ENCODE measurements at regions not wholly inside any gene's neighbourhood (a gene's known extent, or its start where the extent isn't known, plus 50 kb on each side); places are given as distances from the start of the nearest gene placed in this dataset.
"Not testable (repeated sequence)": the region's sequence is repeated elsewhere in the genome, so short reads cannot be mapped to it uniquely, and the experiment has no call there.

GRCh38 chr15:38991701-38992100 lies 427.1 kb upstream of the RASGRP1 start:
- DNase-seq (ENCODE audit: extremely low spot score, insufficient read length, low read depth) (no peak), FAIRE-seq (no peak)

DNA sequence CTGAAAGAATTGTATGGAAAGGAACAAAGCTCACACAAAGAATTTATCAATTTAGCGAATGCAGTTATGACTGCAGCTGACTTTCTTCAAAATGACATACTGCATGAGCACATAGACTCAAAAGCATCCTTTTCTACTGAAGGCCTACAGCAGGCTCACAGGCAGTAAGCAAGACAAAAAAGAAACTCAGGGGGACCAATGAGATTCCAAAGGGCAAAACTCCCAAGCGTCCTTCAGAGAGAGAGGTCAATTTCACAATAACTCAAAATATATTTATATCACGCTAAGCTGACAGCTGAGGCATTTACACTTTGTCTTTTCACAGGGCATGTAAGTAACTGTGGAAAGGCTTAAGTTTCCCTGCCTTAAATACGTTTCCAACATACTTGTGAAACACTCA lies 427.9 kb upstream of the RASGRP1 start:
- DNase-seq (ENCODE audit: extremely low spot score, insufficient read length, low read depth) (no peak), FAIRE-seq (no peak)

- DNase-seq (ENCODE audit: extremely low spot score, insufficient read length, low read depth) (no peak), FAIRE-seq (no peak)
These were observed 428.3 kb upstream of the RASGRP1 start for GRCh38 chr15:38992930-38993329.

DNA sequence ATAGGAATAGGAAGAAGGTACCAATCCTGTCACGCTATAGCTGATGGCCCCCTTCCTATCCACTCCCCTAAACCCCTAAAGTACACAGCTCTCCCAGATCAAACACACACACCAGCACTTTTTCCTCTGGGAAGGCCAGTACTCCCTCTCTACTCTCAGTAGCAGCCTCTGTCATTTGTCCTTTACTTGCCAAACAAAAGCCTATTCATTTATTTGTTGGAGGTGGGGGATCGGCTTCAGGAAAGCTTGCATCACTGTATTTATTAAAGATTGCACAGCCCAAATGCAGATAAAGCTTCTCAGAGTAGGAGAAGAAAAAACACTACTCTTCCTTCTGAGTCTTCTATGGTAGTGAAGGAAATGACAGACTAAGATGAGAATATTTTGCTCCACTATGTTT lies 429.7 kb upstream of the RASGRP1 start:
- DNase-seq (ENCODE audit: extremely low spot score, insufficient read length, low read depth), result no peak
- no peak for FAIRE-seq

GRCh38 chr15:38996111-38996631 lies 431.6 kb upstream of the RASGRP1 start:
- FAIRE-seq (no peak), DNase-seq (ENCODE audit: extremely low spot score, insufficient read length, low read depth) (no peak)

DNA sequence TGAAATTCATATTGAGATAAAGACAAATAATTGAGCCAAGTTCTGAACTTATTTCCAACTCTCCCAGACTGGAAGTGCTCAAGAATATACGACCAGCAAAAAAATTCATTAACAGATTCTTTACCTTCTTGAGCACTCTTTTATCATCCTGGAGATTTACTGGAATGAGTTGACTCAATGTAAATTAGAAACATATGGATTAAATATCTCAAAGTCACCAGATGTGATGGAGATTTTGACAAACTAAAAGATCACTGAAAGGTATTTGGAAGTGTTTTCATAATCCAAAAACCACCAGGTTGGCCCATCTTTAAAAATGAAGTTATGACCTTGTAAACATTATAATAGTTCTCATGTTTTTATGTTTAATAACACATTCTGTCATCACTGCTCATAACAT lies 433.2 kb upstream of the RASGRP1 start:
- no peak for FAIRE-seq
- no peak for DNase-seq (ENCODE audit: extremely low spot score, insufficient read length, low read depth)

DNA sequence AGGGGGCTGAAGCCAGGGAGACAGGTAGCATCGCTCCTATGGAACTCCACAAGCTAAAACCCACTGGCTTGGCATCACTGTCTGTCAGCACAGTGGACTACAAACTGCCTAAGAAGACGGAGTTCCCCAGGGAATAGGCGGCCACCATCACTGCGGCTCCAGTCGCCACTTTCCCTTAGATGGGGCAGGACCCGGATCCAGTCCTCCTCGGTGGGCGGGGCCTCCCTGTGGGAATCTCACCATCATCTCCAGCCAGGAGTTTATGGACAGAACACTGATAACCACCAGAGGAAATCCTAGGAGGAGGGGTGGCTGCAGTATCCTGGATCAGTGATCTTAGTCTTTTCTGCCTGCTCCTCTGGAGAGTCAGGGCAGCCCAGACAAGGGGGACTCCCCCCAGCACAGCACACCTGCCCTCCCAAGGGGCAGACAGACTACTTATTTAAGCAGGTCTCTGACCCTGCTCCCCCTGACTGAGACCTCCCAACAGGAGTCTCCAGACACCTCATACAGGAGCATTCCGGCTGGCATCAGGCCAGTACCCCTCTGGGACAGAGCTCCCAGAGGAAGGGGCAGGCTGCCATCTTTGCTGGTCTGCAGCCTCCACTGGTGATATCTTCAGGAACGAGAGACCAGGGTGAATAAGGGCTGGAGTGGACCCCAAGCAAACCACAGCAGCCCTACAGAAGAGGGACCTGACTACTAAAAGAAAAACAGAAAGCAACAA lies 435.6 kb upstream of the RASGRP1 start:
- DNase-seq (ENCODE audit: extremely low spot score, insufficient read length, low read depth), result no peak
- no peak for FAIRE-seq

DNA sequence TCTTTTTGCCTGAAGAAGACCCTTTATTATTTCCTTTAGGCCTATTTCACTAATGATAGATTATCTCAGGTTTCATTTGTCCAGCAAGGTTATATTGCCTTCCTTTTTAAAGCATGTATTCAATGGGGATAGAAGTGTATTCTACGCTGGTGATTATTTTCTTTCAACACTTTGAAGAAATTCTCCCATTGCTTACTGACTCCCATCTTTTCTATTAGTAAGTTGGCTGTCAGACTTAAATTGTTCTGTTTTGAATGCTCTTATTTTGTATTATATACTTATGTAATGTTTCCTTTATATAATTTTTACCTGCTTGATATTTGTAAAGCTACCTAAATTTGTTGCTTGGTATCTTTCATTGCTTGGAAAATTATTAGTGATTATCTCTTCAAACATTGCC lies 445.1 kb upstream of the RASGRP1 start:
- FAIRE-seq, result no peak
- DNase-seq (ENCODE audit: extremely low spot score, insufficient read length, low read depth), result no peak

DNA sequence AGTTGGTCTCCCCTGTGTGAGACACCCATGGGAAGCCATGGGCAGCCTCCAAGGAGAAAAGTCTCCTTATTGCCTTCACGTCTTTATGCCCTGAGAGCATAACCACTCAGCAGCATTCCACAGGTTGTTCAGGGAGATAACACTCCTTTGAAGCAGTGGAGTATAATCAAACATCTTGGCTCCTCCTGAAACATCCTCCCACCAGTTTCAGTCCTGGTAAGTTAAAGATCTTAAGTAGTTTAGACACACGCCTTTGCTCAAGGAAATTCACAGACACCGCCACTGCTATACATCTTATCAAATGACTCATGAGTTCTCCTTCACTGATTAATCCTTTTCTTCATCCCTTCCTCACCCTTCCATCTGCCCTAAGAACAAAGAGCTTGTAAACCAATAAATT lies 446.5 kb upstream of the RASGRP1 start:
- DNase-seq (ENCODE audit: extremely low spot score, insufficient read length, low read depth); FAIRE-seq: not testable (repeated sequence)

DNA sequence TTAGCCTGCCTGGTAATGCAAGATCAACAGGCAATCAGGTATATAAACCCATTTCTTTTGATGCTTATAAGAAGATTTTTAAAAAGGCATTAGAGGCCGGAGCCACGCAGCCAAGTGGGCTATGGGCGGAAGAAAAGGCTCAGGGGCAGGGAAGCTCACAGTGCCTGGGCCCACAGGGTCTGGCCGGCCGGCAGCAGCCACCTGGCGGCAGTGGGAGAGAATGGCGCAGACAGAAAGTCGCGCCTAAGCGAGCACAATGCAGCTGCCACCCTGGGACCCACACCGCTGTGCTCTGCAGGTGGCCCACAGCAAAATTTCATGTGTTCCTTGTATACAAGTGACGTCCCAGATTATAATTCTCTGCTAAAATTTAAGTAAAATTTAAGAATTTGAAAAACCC lies 448.6 kb upstream of the RASGRP1 start:
- DNase-seq (ENCODE audit: extremely low spot score, insufficient read length, low read depth) (no peak), FAIRE-seq (no peak)

DNA sequence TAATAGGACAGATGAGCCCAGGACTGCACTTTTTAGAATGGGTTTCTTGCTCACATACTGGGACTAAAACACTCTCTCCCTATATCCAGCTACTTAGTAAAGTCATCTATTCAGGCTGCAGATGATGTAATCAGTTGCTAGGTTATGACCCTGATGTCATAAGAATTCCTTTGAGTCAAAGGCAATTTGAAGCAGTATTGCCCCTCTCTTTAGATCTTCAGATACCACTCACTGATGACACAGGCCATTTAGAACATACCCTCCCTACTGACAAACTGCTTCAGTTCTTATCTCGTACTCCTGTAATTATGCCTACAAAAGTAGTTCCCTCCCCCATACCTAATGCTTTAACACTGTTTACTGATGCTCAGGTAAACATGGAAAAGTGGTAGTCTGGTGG lies 450.1 kb upstream of the RASGRP1 start:
- FAIRE-seq (no peak), DNase-seq (ENCODE audit: extremely low spot score, insufficient read length, low read depth) (no peak)

DNA sequence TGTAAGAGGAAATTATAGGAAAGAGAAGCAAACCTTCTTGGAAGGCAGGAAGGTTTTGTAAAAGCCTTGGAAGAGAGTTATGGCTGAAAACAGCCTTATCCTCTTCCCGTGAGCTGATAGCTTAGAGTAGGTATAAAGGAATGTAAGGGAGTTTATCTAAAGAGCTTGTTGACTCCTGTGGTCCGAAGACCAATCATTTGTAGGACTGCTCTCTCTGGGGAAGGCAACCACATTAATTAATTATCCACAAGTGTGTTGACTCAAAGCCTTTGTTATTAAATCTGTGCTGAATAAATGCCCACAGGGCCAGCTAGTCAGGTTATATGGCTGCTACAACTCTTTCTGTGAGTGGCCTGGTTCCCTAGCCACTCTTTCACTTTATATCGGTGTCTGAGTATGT lies 452.1 kb upstream of the RASGRP1 start:
- FAIRE-seq (no peak), DNase-seq (ENCODE audit: extremely low spot score, insufficient read length, low read depth) (no peak)

GRCh38 chr15:39018966-39019365 lies 454.4 kb upstream of the RASGRP1 start:
- no peak for FAIRE-seq

GRCh38 chr15:39021341-39021740 lies 456.7 kb upstream of the RASGRP1 start:
- DNase-seq (ENCODE audit: extremely low spot score, insufficient read length, low read depth) (no peak), FAIRE-seq (no peak)

More at GRCh38 chr15:39018966-39019365, 454.4 kb upstream of the RASGRP1 start:
- DNase-seq (ENCODE audit: extremely low spot score, insufficient read length, low read depth), result no peak

DNA sequence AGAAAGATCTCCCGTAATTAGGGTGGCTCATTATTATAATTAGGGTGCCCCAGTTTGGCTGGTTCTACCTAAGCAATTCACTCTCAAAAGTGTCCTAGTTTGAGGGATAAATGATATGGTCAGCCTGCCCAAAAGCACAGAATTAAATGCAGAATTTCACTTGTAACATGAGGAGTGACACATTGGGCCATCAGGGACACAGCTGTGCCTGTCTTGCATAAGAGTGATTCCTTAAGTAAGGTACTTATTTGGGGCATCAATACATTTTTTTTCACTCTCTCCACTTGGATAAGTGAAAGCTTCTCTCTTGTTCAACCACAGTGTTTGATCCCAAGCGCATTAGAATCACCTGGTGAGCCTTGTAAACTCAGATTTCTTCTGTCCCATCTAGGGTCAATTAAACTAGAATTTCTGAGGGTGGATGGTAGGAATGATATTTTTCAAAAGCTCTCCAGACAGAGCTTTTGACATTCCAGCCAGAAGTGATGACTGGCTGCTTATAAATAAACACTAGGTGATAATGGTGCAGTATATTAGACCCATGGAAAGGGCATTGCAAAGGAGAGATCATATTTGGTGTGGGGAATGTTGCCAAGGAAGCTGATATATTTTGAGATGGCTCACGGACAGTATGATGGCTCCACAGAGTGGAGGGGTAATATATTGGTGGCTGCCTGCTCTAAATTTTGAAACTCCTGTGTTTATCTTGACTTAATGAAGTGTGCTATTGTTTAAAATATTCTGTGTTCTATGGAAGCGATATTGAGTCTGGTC lies 458.1 kb upstream of the RASGRP1 start:
- no peak for FAIRE-seq
- no peak for DNase-seq (ENCODE audit: extremely low spot score, insufficient read length, low read depth)

GRCh38 chr15:39025321-39025720 lies 460.7 kb upstream of the RASGRP1 start:
- FAIRE-seq (no peak), DNase-seq (ENCODE audit: extremely low spot score, insufficient read length, low read depth) (no peak)

DNA sequence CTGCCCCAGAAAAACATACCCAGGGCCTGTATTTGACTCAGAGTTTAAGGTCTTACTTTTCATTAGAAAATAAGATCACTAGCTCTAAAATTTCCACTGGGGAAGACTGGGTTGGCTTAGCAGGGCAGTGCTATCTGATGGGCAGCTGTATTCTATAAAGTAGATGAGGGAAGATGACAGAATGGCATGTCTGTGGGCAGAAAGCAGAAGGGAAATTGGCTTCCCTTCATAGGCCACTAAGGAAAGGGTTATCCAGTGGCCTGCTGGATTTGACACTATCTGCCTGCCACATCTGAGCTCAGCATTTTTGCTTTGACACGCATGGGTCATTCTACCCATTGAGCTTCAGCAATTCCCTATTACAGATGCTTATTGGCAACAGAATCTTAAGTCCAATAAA lies 461.3 kb upstream of the RASGRP1 start:
- FAIRE-seq, result no peak

GRCh38 chr15:39028069-39028468 lies 463.5 kb upstream of the RASGRP1 start:
- DNase-seq (ENCODE audit: extremely low spot score, insufficient read length, low read depth) (no peak), FAIRE-seq (no peak)

More for the DNA sequence above, 461.3 kb upstream of the RASGRP1 start:
- no peak for DNase-seq (ENCODE audit: extremely low spot score, insufficient read length, low read depth)

- DNase-seq (ENCODE audit: extremely low spot score, insufficient read length, low read depth) (no peak), FAIRE-seq (no peak)
These were observed 465.1 kb upstream of the RASGRP1 start for GRCh38 chr15:39029741-39030140.

GRCh38 chr15:39030291-39031070 lies 465.9 kb upstream of the RASGRP1 start:
- FAIRE-seq (no peak), DNase-seq (ENCODE audit: extremely low spot score, insufficient read length, low read depth) (no peak)

DNA sequence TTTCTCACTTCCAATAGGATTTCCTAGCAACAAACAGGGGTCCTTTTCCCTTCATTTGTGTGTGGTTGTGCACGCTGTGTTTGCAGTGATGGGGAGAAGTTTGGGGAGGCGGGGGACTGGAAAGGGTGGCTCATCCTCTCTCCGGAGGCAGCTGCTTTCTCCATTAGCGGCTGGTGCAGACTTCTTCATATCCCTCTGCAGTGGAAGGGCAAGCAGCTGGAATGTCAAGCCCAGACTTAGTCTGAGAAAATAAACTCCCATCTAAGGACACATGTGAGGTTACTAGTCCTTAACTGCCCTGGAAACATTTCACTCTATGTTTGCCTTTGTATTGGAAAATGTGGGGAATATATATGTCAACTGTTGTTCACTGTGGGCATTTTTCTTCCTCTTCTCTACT lies 467.0 kb upstream of the RASGRP1 start:
- FAIRE-seq (no peak), DNase-seq (ENCODE audit: extremely low spot score, insufficient read length, low read depth) (no peak)

All from GM18507 (cell line).